Neural cell (in vitro differentiated cells): ENCODE measurements at regions not wholly inside any gene's neighbourhood (a gene's known extent, or its start where the extent isn't known, plus 50 kb on each side); places are given as distances from the start of the nearest gene placed in this dataset.

Source experiments
- CTCF ChIP-seq: fragments of 450-650 bp; IDR thresholded peaks from 2 replicates; pipeline ENCODE4 v1.5.1; 2014; ENCODE audit warnings: antibody characterized with exemption, mild to moderate bottlenecking, moderate library complexity; ENCODE audit not compliant: poor library complexity, severe bottlenecking
- EP300 ChIP-seq: fragments of 450-650 bp; conservative IDR thresholded peaks from 2 replicates; pipeline ENCODE4 v1.6.1; 2014; ENCODE audit warnings: antibody characterized with exemption, mild to moderate bottlenecking, moderate library complexity; ENCODE audit not compliant: poor library complexity, severe bottlenecking
- RAD21 ChIP-seq: fragments of 450-650 bp; conservative IDR thresholded peaks from 2 replicates; pipeline ENCODE4 v1.6.1; 2014; ENCODE audit warnings: antibody characterized with exemption, mild to moderate bottlenecking, moderate library complexity
- REST ChIP-seq: IDR thresholded peaks from 2 replicates; pipeline ENCODE4 v1.6.1; 2012; ENCODE audit warnings: borderline replicate concordance
- TAF1 ChIP-seq: IDR thresholded peaks from 2 replicates; pipeline ENCODE4 v1.6.1; 2012; ENCODE audit warnings: low read depth

- TF ChIP-seq EP300, result no peak
- no peak for TF ChIP-seq CTCF
- no peak for TF ChIP-seq TAF1
- no peak for TF ChIP-seq REST
- no peak for TF ChIP-seq RAD21
Measured at GRCh38 chr2:47727956-47728355, 55.0 kb upstream of the MSH6 start.
